SK-N-SH (cell line): ENCODE measurements at regions not wholly inside any gene's neighbourhood (a gene's known extent, or its start where the extent isn't known, plus 50 kb on each side); places are given as distances from the start of the nearest gene placed in this dataset.

Experiments used
- CTCF ChIP-seq: fragments of 200-600 bp; sonication (generic); IDR thresholded peaks from 2 replicates; pipeline ENCODE4 v1.6.1; 2017; ENCODE audit warnings: antibody characterized with exemption, mild to moderate bottlenecking, moderate library complexity
- EP300 ChIP-seq, 2 experiments: IDR thresholded peaks; 2 replicates each; pipeline versions ENCODE4 v1.4.0 to v1.6.1; 2012; ENCODE audit warnings: borderline replicate concordance in 1 of 2, low read depth in 1 of 2, low read length in 1 of 2
- MEF2A ChIP-seq: IDR thresholded peaks from 2 replicates; pipeline ENCODE4 v1.4.0; 2012; ENCODE audit warnings: low read depth, borderline replicate concordance
- MXI1 ChIP-seq: IDR thresholded peaks from 2 replicates; pipeline ENCODE4 v1.6.1; 2012; ENCODE audit warnings: mild to moderate bottlenecking, low read depth, low read length, improper control_type of control experiment
- NFIC ChIP-seq: IDR thresholded peaks from 2 replicates; pipeline ENCODE4 v1.4.0; 2012; ENCODE audit warnings: borderline replicate concordance
- POLR2AphosphoS5 ChIP-seq: IDR thresholded peaks from 2 replicates; pipeline ENCODE4 v1.6.1; 2012; ENCODE audit warnings: low read depth, low read length
- RAD21 ChIP-seq: IDR thresholded peaks from 2 replicates; pipeline ENCODE4 v1.6.1; 2012; ENCODE audit warnings: mild to moderate bottlenecking, low read length
- REST ChIP-seq: IDR thresholded peaks from 2 replicates; pipeline ENCODE4 v1.6.1; 2012; ENCODE audit warnings: mild to moderate bottlenecking, low read depth, low read length, moderate library complexity
- RFX5 ChIP-seq: IDR thresholded peaks from 2 replicates; pipeline ENCODE4 v1.6.1; 2012; ENCODE audit warnings: mild to moderate bottlenecking, improper control_type of control experiment, low read length
- RXRA ChIP-seq: IDR thresholded peaks from 2 replicates; pipeline ENCODE4 v1.4.0; 2012; ENCODE audit warnings: low read depth, mild to moderate bottlenecking, borderline replicate concordance
- SMC3 ChIP-seq: IDR thresholded peaks from 2 replicates; pipeline ENCODE4 v1.6.1; 2012; ENCODE audit warnings: low read depth, low read length, improper control_type of control experiment
- USF1 ChIP-seq: IDR thresholded peaks from 2 replicates; pipeline ENCODE4 v1.4.0; 2012; ENCODE audit warnings: low read depth, borderline replicate concordance
- USF2 ChIP-seq: fragments of 150-350 bp; IDR thresholded peaks from 2 replicates; pipeline ENCODE4 v1.6.1; 2017; ENCODE audit warnings: antibody characterized with exemption, low read length, low read depth, borderline replicate concordance
- ZBTB33 ChIP-seq: IDR thresholded peaks from 2 replicates; pipeline ENCODE4 v1.4.0; 2012; ENCODE audit warnings: low read depth, borderline replicate concordance

GRCh38 chr13:55728247-55728646, 1412.5 kb upstream of the PRR20A start:
- TF ChIP-seq REST (no peak), ZBTB33 (no peak), SMC3 (no peak), POLR2AphosphoS5 (no peak), MEF2A (no peak), RFX5 (no peak), EP300 (IDR thresholded peaks at IDR 0.05; ENCODE audit: borderline replicate concordance in 1 of 2, low read depth in 1 of 2, low read length in 1 of 2) (no peak), CTCF (no peak), USF1 (no peak), MXI1 (no peak), RAD21 (no peak), RXRA (no peak), USF2 (no peak), NFIC (no peak)
